HepG2 (cell line): ENCODE measurements at regions not wholly inside any gene's neighbourhood (a gene's known extent, or its start where the extent isn't known, plus 50 kb on each side); places are given as distances from the start of the nearest gene placed in this dataset.

ENCODE experiments used
- ATAC-seq: fragments of 200-7000 bp; cut with Tn5 transposase; 3 replicates; pipeline ENCODE4 v1.9.1; 2020; ENCODE audit warnings: mild to moderate bottlenecking, moderate library complexity
- BruUV-seq: library from RNA; stranded (reverse); fragments of 400-500 nt; replicated peaks from 2 replicates; lab custom pipeline; 2021; lab: Mats Ljungman, UMichigan
- CTCF ChIA-PET: fragments of 300-600 bp; formaldehyde crosslinking; extraction: SDS; loops from one replicate; lab custom pipeline; 2021; ENCODE audit warnings: low total read pairs, inconsistent platforms, low intra/inter-chr PET ratio; lab: Yijun Ruan, JAX
- POLR2A ChIA-PET: fragments of 350-600 bp; sonication (Branson Sonifier 250); formaldehyde crosslinking; loops from one replicate; lab custom pipeline; 2020; ENCODE audit warnings: antibody characterized with exemption, inconsistent platforms; lab: Yijun Ruan, JAX
- DNase-seq: peaks from one replicate; pipeline ENCODE4 v3.0.0-alpha.2; 2015; ENCODE audit warnings: low spot score
- FAIRE-seq: peaks from 3 replicates; lab custom pipeline; 2011; peaks lifted over from hg19 to GRCh38; lab: Jason Lieb, UNC
- H2AFZ ChIP-seq: one replicate; pipeline ENCODE4 v1.6.1; 2011; ENCODE audit warnings: low read length, inconsistent platforms
- H3K27ac ChIP-seq: fragments of 300-600 bp; 3 replicates; pipeline ENCODE4 v1.8.0; 2011; ENCODE audit warnings: mixed run types, mild to moderate bottlenecking, mixed read lengths, low read length, inconsistent platforms; ENCODE audit not compliant: insufficient read depth; ENCODE audit errors: extremely low read length
- H3K27me3 ChIP-seq, 2 experiments: fragments of 200-600 bp in 1 of 2; 2 replicates in 1 of 2; 3 replicates in 1 of 2; pipeline versions ENCODE4 v1.6.0 to v1.8.0; 2011; ENCODE audit warnings: low read length in 2 of 2, mild to moderate bottlenecking in 2 of 2, moderate library complexity in 2 of 2, inconsistent platforms in 1 of 2; ENCODE audit not compliant: insufficient read depth in 2 of 2, control insufficient read depth in 1 of 2
- H3K36me3 ChIP-seq, 2 experiments: fragments of 200-600 bp in 1 of 2; replicated peaks in 1 of 2; 2 replicates in 1 of 2; 3 replicates in 1 of 2; pipeline versions ENCODE4 v1.5.1 to v1.8.0; 2011; ENCODE audit warnings: low read length in 2 of 2, inconsistent platforms in 1 of 2; ENCODE audit not compliant: insufficient read depth in 2 of 2, control insufficient read depth in 1 of 2
- H3K4me1 ChIP-seq: 2 replicates; pipeline ENCODE4 v1.5.1; 2012; ENCODE audit warnings: low read length, inconsistent platforms; ENCODE audit not compliant: insufficient read depth
- H3K4me2 ChIP-seq: 2 replicates; pipeline ENCODE4 v1.6.0; 2011; ENCODE audit warnings: low read depth, low read length, inconsistent platforms
- H3K4me3 ChIP-seq, 3 experiments: fragments of 200-600 bp in 1 of 3; sonication (generic), shearing (Covaris generic) in 1 of 3; replicated peaks in 1 of 3; 2 replicates each; pipeline ENCODE4 v1.5.1; 2011 to 2016; ENCODE audit warnings: low read length in 3 of 3, inconsistent platforms in 2 of 3, low read depth in 2 of 3, mild to moderate bottlenecking in 2 of 3, control low read depth in 1 of 3, mixed read lengths in 1 of 3; ENCODE audit not compliant: insufficient read depth in 1 of 3
- H3K79me2 ChIP-seq: one replicate; pipeline ENCODE4 v1.6.1; 2011; ENCODE audit warnings: low read length, inconsistent platforms; ENCODE audit not compliant: insufficient read depth
- H3K9ac ChIP-seq: 2 replicates; pipeline ENCODE4 v1.6.0; 2011; ENCODE audit warnings: mild to moderate bottlenecking, low read depth, low read length, inconsistent platforms; ENCODE audit not compliant: insufficient read depth
- H3K9me3 ChIP-seq: 2 replicates; pipeline ENCODE4 v1.5.1; 2012; ENCODE audit warnings: mild to moderate bottlenecking, low read length
- H4K20me1 ChIP-seq: 2 replicates; pipeline ENCODE4 v1.6.0; 2011; ENCODE audit warnings: inconsistent platforms, mild to moderate bottlenecking, low read length, moderate library complexity; ENCODE audit not compliant: insufficient read depth
- ATF1 ChIP-seq: IDR thresholded peaks from 2 replicates; pipeline ENCODE4 v1.6.1; 2016; ENCODE audit warnings: mild to moderate bottlenecking, control low read depth
- EEA1 ChIP-seq: sonication (generic); formaldehyde crosslinking; IDR thresholded peaks from 2 replicates; pipeline ENCODE4 v1.5.1; 2020; ENCODE audit warnings: mild to moderate bottlenecking, missing genetic modification reagents, borderline replicate concordance
- HIVEP1 ChIP-seq: sonication (generic); formaldehyde crosslinking; IDR thresholded peaks from 2 replicates; pipeline ENCODE4 v1.4.0; 2020; ENCODE audit warnings: mild to moderate bottlenecking, missing genetic modification reagents
- KLF16 ChIP-seq, 2 experiments: sonication (generic) in 1 of 2; formaldehyde crosslinking in 1 of 2; IDR thresholded peaks; 2 replicates each; pipeline versions ENCODE4 v1.6.1 to v1.8.0; 2016 to 2023; ENCODE audit warnings: missing genetic modification reagents in 2 of 2, missing compliant biosample characterization in 1 of 2
- LBX2 ChIP-seq: sonication (generic); formaldehyde crosslinking; IDR thresholded peaks from 2 replicates; pipeline ENCODE4 v1.5.0; 2020; ENCODE audit warnings: missing genetic modification reagents, mild to moderate bottlenecking, borderline replicate concordance
- NFE2L1 ChIP-seq: sonication (generic); formaldehyde crosslinking; IDR thresholded peaks from 2 replicates; pipeline ENCODE4 v1.4.0; 2020; ENCODE audit warnings: missing genetic modification reagents, mild to moderate bottlenecking, borderline replicate concordance
- PITX1 ChIP-seq: sonication (generic); formaldehyde crosslinking; IDR thresholded peaks from 2 replicates; pipeline ENCODE4 v1.5.1; 2020; ENCODE audit warnings: mild to moderate bottlenecking, missing genetic modification reagents
- SIN3B ChIP-seq: fragments of 150-350 bp; IDR thresholded peaks from 2 replicates; pipeline ENCODE4 v1.6.1; 2014; ENCODE audit warnings: low read length
- SOX13 ChIP-seq, 3 experiments: fragments of 450-650 bp in 1 of 3; sonication (generic) in 1 of 3; formaldehyde crosslinking in 1 of 3; IDR thresholded peaks in 2 of 3; conservative IDR thresholded peaks in 1 of 3; 2 replicates each; pipeline versions ENCODE4 v1.5.0 to v1.6.1; 2016 to 2020; ENCODE audit warnings: antibody characterized with exemption in 1 of 3, mild to moderate bottlenecking in 1 of 3, missing compliant biosample characterization in 1 of 3, missing genetic modification reagents in 1 of 3, moderate library complexity in 1 of 3
- ZNF121 ChIP-seq: sonication (generic); formaldehyde crosslinking; IDR thresholded peaks from 2 replicates; pipeline ENCODE4 v1.5.0; 2020; ENCODE audit warnings: mild to moderate bottlenecking, missing genetic modification reagents
- ZNF17 ChIP-seq: sonication (generic); formaldehyde crosslinking; IDR thresholded peaks from 2 replicates; pipeline ENCODE4 v1.5.0; 2020; ENCODE audit warnings: mild to moderate bottlenecking, missing genetic modification reagents
- ZNF275 ChIP-seq: sonication (generic); formaldehyde crosslinking; IDR thresholded peaks from 2 replicates; pipeline ENCODE4 v1.8.0; 2022; ENCODE audit warnings: missing genetic modification reagents, mild to moderate bottlenecking, inconsistent platforms, borderline replicate concordance
- WGBS: methylation state at CpG from one replicate; pipeline ENCODE4 v1.1.6; 2017; ENCODE audit warnings: low lambda C conversion rate; 5-methylcytosine and 5-hydroxymethylcytosine counted together
- in situ Hi-C: cut with HindIII; loops from 2 replicates; pipeline ENCODE4 v1.10.0; 2017; ENCODE audit warnings: low pct_unique_long_range_greater_than_20kb; ENCODE audit not compliant: extremely low pct_ligation_motif_present
- intact Hi-C: fragments of 100-400 bp; cut with micrococcal nuclease; formaldehyde crosslinking; loops from one replicate; pipeline ENCODE4 v1.10.0; 2022; ENCODE audit not compliant: unreplicated experiment

- no TSS peak for BruUV-seq
Measured at GRCh38 chr3:8416965-8417364, 84.7 kb upstream of the LMCD1 start.

More at GRCh38 chr3:8416965-8417364, 84.7 kb upstream of the LMCD1 start:
- Histone ChIP-seq H3K4me3 (no peak overlapping the region), H3K79me2 (no peaks in the 10 kb centered on the region), H3K9me3 (no peaks in the 10 kb centered on the region), H3K4me1 (no peaks in the 10 kb centered on the region), H3K4me2 (no peak overlapping the region), H3K36me3 (no peaks in the 10 kb centered on the region), H2AFZ (no peak overlapping the region), H3K27ac (no peak overlapping the region), H3K27me3 (no peaks in the 10 kb centered on the region), H4K20me1 (no peaks in the 10 kb centered on the region), H3K9ac (no peak overlapping the region)
- FAIRE-seq: no peak
- ATAC-seq: peak; percentile 73
- intact Hi-C loops (loop anchor here (1.0 kb wide), 1 partner anchor 93 kb away; no protein-coding TSS in a partner anchor), in situ Hi-C loops (loop anchor here (5.0 kb wide), 1 partner anchor 90 kb away; no protein-coding TSS in a partner anchor)
- no peak for DNase-seq
- POLR2A ChIA-PET: interaction anchor here (0.9 kb wide), 1 partner anchor 27 kb away, joined by 3 read pairs; no protein-coding TSS in a partner anchor
- WGBS: 62% methylated on average over 4 of the region's 4 CpGs
- TF ChIP-seq PITX1 (CRISPR knock-in tag) (no peak), NFE2L1 (CRISPR knock-in tag) (no peak), HIVEP1 (CRISPR knock-in tag) (no peak), SIN3B (no peak), EEA1 (CRISPR knock-in tag) (no peak), ZNF17 (CRISPR knock-in tag) (no peak), LBX2 (CRISPR knock-in tag) (no peak), ZNF275 (CRISPR knock-in tag) (no peak), KLF16 (CRISPR knock-in tag; IDR thresholded peaks at IDR 0.05) (no peak), SOX13 (IDR thresholded peaks at IDR 0.05) (no peak), SOX13 (CRISPR knock-in tag; conservative IDR thresholded peaks at IDR 0.05 in 1 of 2, IDR thresholded peaks at IDR 0.05 in 1 of 2) (no peak), ZNF121 (CRISPR knock-in tag) (no peak), ATF1 (CRISPR knock-in tag) (no peak)
- CTCF ChIA-PET: interaction anchor here (1.1 to 2.5 kb wide), 2 partner anchors 92 to 206 kb away, joined by 4 to 32 read pairs; no protein-coding TSS in a partner anchor
